SK-N-SH (cell line): ENCODE measurements at regions not wholly inside any gene's neighbourhood (a gene's known extent, or its start where the extent isn't known, plus 50 kb on each side); places are given as distances from the start of the nearest gene placed in this dataset.

Experiments used
- CTCF ChIA-PET: fragments of 300-600, 350-600 bp; formaldehyde crosslinking; extraction: SDS; loops from one replicate; lab custom pipeline; 2021; lab: Yijun Ruan, JAX
- POLR2A ChIA-PET: fragments of 350-600 bp; sonication (Branson Sonifier 250); formaldehyde crosslinking; extraction: SDS; loops from one replicate; lab custom pipeline; 2020; ENCODE audit warnings: antibody characterized with exemption, inconsistent platforms; lab: Yijun Ruan, JAX
- DNase-seq: peaks from one replicate; pipeline ENCODE4 v3.0.0; 2012
- H2AFZ ChIP-seq: fragments of 200-600 bp; sonication (generic); 2 replicates; pipeline ENCODE4 v1.8.1; 2016; ENCODE audit warnings: antibody characterized with exemption, mild to moderate bottlenecking, low read depth
- H3F3A ChIP-seq: fragments of 200-600 bp; sonication (generic); replicated peaks from 2 replicates; pipeline ENCODE3; 2016; ENCODE audit warnings: antibody characterized with exemption, mild to moderate bottlenecking; ENCODE audit not compliant: insufficient read depth
- H3K27ac ChIP-seq, 2 experiments: fragments of 200-500 bp in 1 of 2; fragments of 200-600 bp in 1 of 2; sonication (Bioruptor generic) in 1 of 2; sonication (generic), shearing (Covaris generic) in 1 of 2; 2 replicates each; pipeline versions ENCODE4 v1.5.1 to v1.6.1; 2014 to 2016; ENCODE audit warnings: low read depth in 2 of 2, inconsistent platforms in 1 of 2, low read length in 1 of 2, mild to moderate bottlenecking in 1 of 2, mixed read lengths in 1 of 2
- H3K27me3 ChIP-seq: fragments of 200-600 bp; sonication (generic), shearing (Covaris generic); 2 replicates; pipeline ENCODE4 v1.6.1; 2016; ENCODE audit warnings: mixed run types; ENCODE audit not compliant: insufficient read depth
- H3K36me3 ChIP-seq, 2 experiments: fragments of 200-500 bp in 1 of 2; fragments of 200-600 bp in 1 of 2; sonication (Bioruptor generic) in 1 of 2; sonication (generic) in 1 of 2; replicated peaks in 1 of 2; 2 replicates each; pipeline versions ENCODE3 to v1.5.1; 2014 to 2016; ENCODE audit warnings: low read length in 1 of 2, mild to moderate bottlenecking in 1 of 2; ENCODE audit not compliant: insufficient read depth in 2 of 2, control insufficient read depth in 1 of 2
- H3K4me1 ChIP-seq, 2 experiments: fragments of 200-500 bp in 1 of 2; fragments of 200-600 bp in 1 of 2; sonication (Bioruptor generic) in 1 of 2; sonication (generic), shearing (Covaris generic) in 1 of 2; 2 replicates each; pipeline versions ENCODE4 v1.5.1 to v1.6.1; 2014 to 2016; ENCODE audit warnings: low read depth in 1 of 2, low read length in 1 of 2, mixed run types in 1 of 2; ENCODE audit not compliant: insufficient read depth in 2 of 2, control insufficient read depth in 1 of 2
- H3K4me2 ChIP-seq: fragments of 200-600 bp; sonication (generic), shearing (Covaris generic); 2 replicates; pipeline ENCODE4 v1.6.1; 2017; ENCODE audit warnings: mixed run types
- H3K4me3 ChIP-seq, 2 experiments: fragments of 200-500 bp in 1 of 2; fragments of 200-600 bp in 1 of 2; sonication (Bioruptor generic) in 1 of 2; sonication (generic), shearing (Covaris generic) in 1 of 2; 2 replicates each; pipeline versions ENCODE4 v1.5.1 to v1.8.1; 2014 to 2016; ENCODE audit warnings: low read depth in 2 of 2, inconsistent platforms in 1 of 2, low read length in 1 of 2, mild to moderate bottlenecking in 1 of 2, mixed read lengths in 1 of 2, moderate library complexity in 1 of 2
- H3K79me2 ChIP-seq: fragments of 200-600 bp; sonication (generic); 2 replicates; pipeline ENCODE4 v1.8.1; 2017; ENCODE audit warnings: mild to moderate bottlenecking; ENCODE audit not compliant: insufficient read depth
- H3K9ac ChIP-seq: fragments of 200-600 bp; sonication (generic); 2 replicates; pipeline ENCODE4 v1.6.1; 2017; ENCODE audit warnings: mixed run types
- H3K9me2 ChIP-seq: fragments of 200-600 bp; sonication (generic); 2 replicates; pipeline ENCODE4 v1.6.1; 2017; ENCODE audit warnings: mixed run types
- H3K9me3 ChIP-seq: fragments of 200-600 bp; sonication (generic); 2 replicates; pipeline ENCODE4 v1.6.1; 2017; ENCODE audit warnings: mixed run types, mild to moderate bottlenecking, moderate library complexity
- H4K20me1 ChIP-seq: fragments of 200-600 bp; sonication (generic); 2 replicates; pipeline ENCODE4 v1.6.1; 2017; ENCODE audit warnings: mild to moderate bottlenecking, mixed run types; ENCODE audit not compliant: insufficient read depth
- CHD2 ChIP-seq: fragments of 150-350 bp; IDR thresholded peaks from 2 replicates; pipeline ENCODE4 v1.6.1; 2018; ENCODE audit warnings: low read length; ENCODE audit not compliant: partially characterized antibody
- ELF1 ChIP-seq: IDR thresholded peaks from 2 replicates; pipeline ENCODE4 v1.4.0; 2012
- EZH2phosphoT487 ChIP-seq: fragments of 200-600 bp; sonication (generic); IDR thresholded peaks from 2 replicates; pipeline ENCODE4 v1.6.1; 2017; ENCODE audit warnings: low read depth, mixed run types, mild to moderate bottlenecking, antibody characterized with exemption, moderate library complexity, borderline replicate concordance
- FOXJ3 ChIP-seq: sonication (generic); formaldehyde crosslinking; IDR thresholded peaks from 2 replicates; pipeline ENCODE4 v1.5.1; 2020; ENCODE audit warnings: mild to moderate bottlenecking, missing genetic modification reagents
- GABPA ChIP-seq: IDR thresholded peaks from 2 replicates; pipeline ENCODE4 v1.4.0; 2012; ENCODE audit warnings: low read depth, mild to moderate bottlenecking
- GATA2 ChIP-seq: sonication (generic); formaldehyde crosslinking; IDR thresholded peaks from 2 replicates; pipeline ENCODE4 v1.5.0; 2020; ENCODE audit warnings: mild to moderate bottlenecking, missing genetic modification reagents
- JUND ChIP-seq: IDR thresholded peaks from 2 replicates; pipeline ENCODE4 v1.4.0; 2012
- NFIC ChIP-seq: IDR thresholded peaks from 2 replicates; pipeline ENCODE4 v1.4.0; 2012; ENCODE audit warnings: borderline replicate concordance
- POLR2AphosphoS5 ChIP-seq: IDR thresholded peaks from 2 replicates; pipeline ENCODE4 v1.6.1; 2012; ENCODE audit warnings: low read depth, low read length
- RCOR1 ChIP-seq: fragments of 150-350 bp; IDR thresholded peaks from 2 replicates; pipeline ENCODE4 v1.6.1; 2017; ENCODE audit warnings: antibody characterized with exemption, low read length
- RFX5 ChIP-seq: IDR thresholded peaks from 2 replicates; pipeline ENCODE4 v1.6.1; 2012; ENCODE audit warnings: mild to moderate bottlenecking, improper control_type of control experiment, low read length
- SIN3A ChIP-seq: IDR thresholded peaks from 2 replicates; pipeline ENCODE4 v1.6.1; 2012; ENCODE audit warnings: low read depth, mild to moderate bottlenecking, low read length, moderate library complexity, borderline replicate concordance
- TCF12 ChIP-seq: IDR thresholded peaks from 2 replicates; pipeline ENCODE4 v1.4.0; 2012
- TEAD4 ChIP-seq: IDR thresholded peaks from 2 replicates; pipeline ENCODE4 v1.4.0; 2012; ENCODE audit warnings: mild to moderate bottlenecking, borderline replicate concordance; ENCODE audit not compliant: insufficient read depth
- USF2 ChIP-seq: fragments of 150-350 bp; IDR thresholded peaks from 2 replicates; pipeline ENCODE4 v1.6.1; 2017; ENCODE audit warnings: antibody characterized with exemption, low read length, low read depth, borderline replicate concordance
- YY1 ChIP-seq: IDR thresholded peaks from 2 replicates; pipeline ENCODE4 v1.4.0; 2012; ENCODE audit warnings: low read depth, mild to moderate bottlenecking
- ZBTB33 ChIP-seq: IDR thresholded peaks from 2 replicates; pipeline ENCODE4 v1.4.0; 2012; ENCODE audit warnings: low read depth, borderline replicate concordance
- WGBS: methylation state at CpG from one replicate; pipeline ENCODE4 v1.1.6; 2017; ENCODE audit warnings: low lambda C conversion rate; 5-methylcytosine and 5-hydroxymethylcytosine counted together
- TF ChIP-seq, protein P1 (sequence below): IDR thresholded peaks from 2 replicates; pipeline ENCODE4 v1.4.0; 2012; ENCODE audit warnings: low read depth, borderline replicate concordance
- TF ChIP-seq, protein P2 (sequence below): IDR thresholded peaks from 2 replicates; pipeline ENCODE4; 2012
- TF ChIP-seq, protein P3 (sequence below): IDR thresholded peaks from 2 replicates; pipeline ENCODE4 v1.6.1; 2012; ENCODE audit warnings: mild to moderate bottlenecking, low read depth, low read length, moderate library complexity

DNA sequence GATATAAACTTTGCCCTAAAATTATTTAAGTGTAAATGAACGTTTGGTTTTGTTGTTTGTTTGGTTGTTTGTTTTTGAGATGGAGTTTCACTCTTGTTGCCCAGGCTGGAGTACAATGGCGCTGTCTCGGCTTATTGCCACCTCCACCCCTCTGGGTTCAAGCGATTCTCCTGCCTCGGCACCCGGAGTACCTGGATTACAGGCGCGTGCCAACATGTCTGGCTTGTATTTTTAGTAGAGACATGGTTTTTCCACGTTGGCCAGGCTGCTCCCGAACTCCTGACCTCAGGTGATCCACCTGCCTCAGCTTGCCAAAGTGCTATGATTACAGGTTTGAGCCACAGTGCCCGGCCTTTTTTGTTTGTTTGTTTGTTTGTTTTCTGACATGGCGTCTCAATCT is 87.9 kb upstream of the CHD2 start:
- ChIA-PET POLR2A (interaction anchor here (1.2 kb wide), 1 partner anchor 70 kb away, joined by 4 read pairs; no protein-coding TSS in a partner anchor), CTCF (interaction anchor here (1.4 to 4.2 kb wide), 3 partner anchors 8 to 144 kb away, joined by 3 to 41 read pairs (median 6); no protein-coding TSS in a partner anchor)
- no peaks in the 10 kb centered on the region for H4K20me1 ChIP-seq
- no peaks in the 10 kb centered on the region for H3K9me2 ChIP-seq
- H3K4me3 ChIP-seq = no peak overlapping the region
- H3K4me2 ChIP-seq = no peak overlapping the region
- no peak overlapping the region for H2AFZ ChIP-seq
- no peak overlapping the region for H3K9ac ChIP-seq
- TF ChIP-seq GATA2 (CRISPR knock-in tag) (no peak), RCOR1 (no peak), RFX5 (no peak), CHD2 (no peak), POLR2AphosphoS5 (no peak), EZH2phosphoT487 (no peak), JUND (no peak), GABPA (no peak), SIN3A (no peak), ELF1 (no peak), YY1 (no peak), USF2 (no peak), TEAD4 (no peak), NFIC (no peak), ZBTB33 (no peak), FOXJ3 (no peak), TCF12 (no peak)
- TF ChIP-seq, protein P1, sequence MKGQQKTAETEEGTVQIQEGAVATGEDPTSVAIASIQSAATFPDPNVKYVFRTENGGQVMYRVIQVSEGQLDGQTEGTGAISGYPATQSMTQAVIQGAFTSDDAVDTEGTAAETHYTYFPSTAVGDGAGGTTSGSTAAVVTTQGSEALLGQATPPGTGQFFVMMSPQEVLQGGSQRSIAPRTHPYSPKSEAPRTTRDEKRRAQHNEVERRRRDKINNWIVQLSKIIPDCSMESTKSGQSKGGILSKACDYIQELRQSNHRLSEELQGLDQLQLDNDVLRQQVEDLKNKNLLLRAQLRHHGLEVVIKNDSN = no peak
- TF ChIP-seq, protein P2, sequence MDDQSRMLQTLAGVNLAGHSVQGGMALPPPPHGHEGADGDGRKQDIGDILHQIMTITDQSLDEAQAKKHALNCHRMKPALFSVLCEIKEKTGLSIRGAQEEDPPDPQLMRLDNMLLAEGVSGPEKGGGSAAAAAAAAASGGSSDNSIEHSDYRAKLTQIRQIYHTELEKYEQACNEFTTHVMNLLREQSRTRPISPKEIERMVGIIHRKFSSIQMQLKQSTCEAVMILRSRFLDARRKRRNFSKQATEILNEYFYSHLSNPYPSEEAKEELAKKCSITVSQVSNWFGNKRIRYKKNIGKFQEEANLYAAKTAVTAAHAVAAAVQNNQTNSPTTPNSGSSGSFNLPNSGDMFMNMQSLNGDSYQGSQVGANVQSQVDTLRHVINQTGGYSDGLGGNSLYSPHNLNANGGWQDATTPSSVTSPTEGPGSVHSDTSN = no peak
- TF ChIP-seq, protein P3, sequence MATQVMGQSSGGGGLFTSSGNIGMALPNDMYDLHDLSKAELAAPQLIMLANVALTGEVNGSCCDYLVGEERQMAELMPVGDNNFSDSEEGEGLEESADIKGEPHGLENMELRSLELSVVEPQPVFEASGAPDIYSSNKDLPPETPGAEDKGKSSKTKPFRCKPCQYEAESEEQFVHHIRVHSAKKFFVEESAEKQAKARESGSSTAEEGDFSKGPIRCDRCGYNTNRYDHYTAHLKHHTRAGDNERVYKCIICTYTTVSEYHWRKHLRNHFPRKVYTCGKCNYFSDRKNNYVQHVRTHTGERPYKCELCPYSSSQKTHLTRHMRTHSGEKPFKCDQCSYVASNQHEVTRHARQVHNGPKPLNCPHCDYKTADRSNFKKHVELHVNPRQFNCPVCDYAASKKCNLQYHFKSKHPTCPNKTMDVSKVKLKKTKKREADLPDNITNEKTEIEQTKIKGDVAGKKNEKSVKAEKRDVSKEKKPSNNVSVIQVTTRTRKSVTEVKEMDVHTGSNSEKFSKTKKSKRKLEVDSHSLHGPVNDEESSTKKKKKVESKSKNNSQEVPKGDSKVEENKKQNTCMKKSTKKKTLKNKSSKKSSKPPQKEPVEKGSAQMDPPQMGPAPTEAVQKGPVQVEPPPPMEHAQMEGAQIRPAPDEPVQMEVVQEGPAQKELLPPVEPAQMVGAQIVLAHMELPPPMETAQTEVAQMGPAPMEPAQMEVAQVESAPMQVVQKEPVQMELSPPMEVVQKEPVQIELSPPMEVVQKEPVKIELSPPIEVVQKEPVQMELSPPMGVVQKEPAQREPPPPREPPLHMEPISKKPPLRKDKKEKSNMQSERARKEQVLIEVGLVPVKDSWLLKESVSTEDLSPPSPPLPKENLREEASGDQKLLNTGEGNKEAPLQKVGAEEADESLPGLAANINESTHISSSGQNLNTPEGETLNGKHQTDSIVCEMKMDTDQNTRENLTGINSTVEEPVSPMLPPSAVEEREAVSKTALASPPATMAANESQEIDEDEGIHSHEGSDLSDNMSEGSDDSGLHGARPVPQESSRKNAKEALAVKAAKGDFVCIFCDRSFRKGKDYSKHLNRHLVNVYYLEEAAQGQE = no peak
- TF ChIP-seq, all 33 proteins: peak for 0
- no peaks in the 10 kb centered on the region for H3K27me3 ChIP-seq
- H3K79me2 ChIP-seq = no peaks in the 10 kb centered on the region
- no peaks in the 10 kb centered on the region for H3K36me3 ChIP-seq
- H3F3A ChIP-seq = peaks cover 11% of the 10 kb centered on the region
- no peak overlapping the region for H3K27ac ChIP-seq
- WGBS = 86% methylated on average over 12 of the region's 12 CpGs
- no peaks in the 10 kb centered on the region for H3K9me3 ChIP-seq
- no peaks in the 10 kb centered on the region; a peak in 1 of 4 replicates for H3K4me1 ChIP-seq
- no peak for DNase-seq
